Common myeloid progenitor, CD34-positive (primary cell): ENCODE measurements at regions not wholly inside any gene's neighbourhood (a gene's known extent, or its start where the extent isn't known, plus 50 kb on each side); places are given as distances from the start of the nearest gene placed in this dataset.
"Not testable (repeated sequence)": the region's sequence is repeated elsewhere in the genome, so short reads cannot be mapped to it uniquely, and the experiment has no call there.

Source experiments
- CTCF ChIA-PET: fragments of 350-600 bp; sonication (Branson Sonifier 250); formaldehyde crosslinking; loops from one replicate; lab custom pipeline; 2021; ENCODE audit warnings: antibody characterized with exemption; lab: Charles Lee
- POLR2A ChIA-PET: fragments of 350-600 bp; sonication (Branson Sonifier 250); formaldehyde crosslinking; loops from one replicate; lab custom pipeline; 2021; ENCODE audit warnings: antibody characterized with exemption; lab: Charles Lee
- DNase-seq, 3 donors: peaks; one replicate each; pipeline versions ENCODE4 v3.0.0 to v3.0.0-alpha.2; 2013
- H3K27ac ChIP-seq, 2 experiments: 1 replicate in 1 of 2; 2 replicates in 1 of 2; pipeline ENCODE4 v1.7.0; 2013; ENCODE audit warnings: inconsistent platforms in 2 of 2, low read length in 2 of 2, mild to moderate bottlenecking in 2 of 2, low read depth in 1 of 2, moderate library complexity in 1 of 2; ENCODE audit not compliant: severe bottlenecking in 2 of 2, insufficient read depth in 1 of 2, poor library complexity in 1 of 2
- H3K27me3 ChIP-seq, 5 experiments: replicated peaks in 2 of 5; 1 replicate in 3 of 5; 2 replicates in 2 of 5; pipeline versions ENCODE4 v1.6.1 to v1.7.0; 2013; ENCODE audit warnings: low read length in 4 of 5, mild to moderate bottlenecking in 2 of 5, moderate library complexity in 2 of 5, inconsistent platforms in 1 of 5; ENCODE audit not compliant: insufficient read depth in 5 of 5, control insufficient read depth in 4 of 5
- H3K36me3 ChIP-seq, 4 experiments: 1 replicate in 2 of 4; 2 replicates in 2 of 4; pipeline versions ENCODE4 v1.6.1 to v1.7.0; 2013; ENCODE audit warnings: low read length in 3 of 4, control low read depth in 1 of 4, mild to moderate bottlenecking in 1 of 4; ENCODE audit not compliant: control insufficient read depth in 4 of 4, insufficient read depth in 4 of 4
- H3K4me1 ChIP-seq, 4 experiments: 1 replicate in 3 of 4; 2 replicates in 1 of 4; pipeline versions ENCODE4 v1.6.1 to v1.7.1; 2013; ENCODE audit warnings: low read length in 3 of 4, mild to moderate bottlenecking in 3 of 4, control low read depth in 1 of 4, inconsistent platforms in 1 of 4, moderate library complexity in 1 of 4; ENCODE audit not compliant: control insufficient read depth in 4 of 4, insufficient read depth in 4 of 4; ENCODE audit errors: control extremely low read depth in 1 of 4
- H3K4me3 ChIP-seq, 7 experiments: 1 replicate in 4 of 7; 2 replicates in 3 of 7; pipeline versions ENCODE4 v1.5.1 to v1.7.0; 2013; ENCODE audit warnings: mild to moderate bottlenecking in 7 of 7, low read length in 6 of 7, moderate library complexity in 6 of 7, inconsistent platforms in 2 of 7, low read depth in 2 of 7, control low read depth in 1 of 7; ENCODE audit not compliant: insufficient read depth in 4 of 7, control insufficient read depth in 1 of 7; ENCODE audit errors: extremely low read depth in 1 of 7
- H3K9me3 ChIP-seq, 5 experiments: 1 replicate in 4 of 5; 2 replicates in 1 of 5; pipeline versions ENCODE4 v1.6.1 to v1.7.1; 2013; ENCODE audit warnings: low read length in 4 of 5, mild to moderate bottlenecking in 2 of 5, inconsistent platforms in 1 of 5, low read depth in 1 of 5, moderate library complexity in 1 of 5; ENCODE audit not compliant: control insufficient read depth in 4 of 5, insufficient read depth in 2 of 5; ENCODE audit errors: control extremely low read depth in 1 of 5
- WGBS: methylation state at CpG from one replicate; pipeline ENCODE4 v1.1.5; 2013; ENCODE audit not compliant: insufficient coverage; 5-methylcytosine and 5-hydroxymethylcytosine counted together

- CTCF ChIA-PET, H3K36me3 ChIP-seq, H3K9me3 ChIP-seq, H3K4me3 ChIP-seq, H3K27me3 ChIP-seq, H3K4me1 ChIP-seq, H3K27ac ChIP-seq, DNase-seq, POLR2A ChIA-PET: not testable (repeated sequence)
- 100% methylated on average over 5 of the region's 8 CpGs for WGBS
Measured at GRCh38 chr17:71782021-71782420, 338.8 kb upstream of the SOX9 start.

- no peaks in the 10 kb centered on the region for H3K36me3 ChIP-seq
- no peak overlapping the region for H3K27ac ChIP-seq
- H3K4me1 ChIP-seq: no peaks in the 10 kb centered on the region
- no peak for DNase-seq
- H3K9me3 ChIP-seq: no peaks in the 10 kb centered on the region
- 93% methylated on average over 3 of the region's 4 CpGs for WGBS
- H3K4me3 ChIP-seq: no peak overlapping the region
- ChIA-PET CTCF (no interaction called here), POLR2A (no interaction called here)
- H3K27me3 ChIP-seq: no peaks in the 10 kb centered on the region
Measured at GRCh38 chr17:71790791-71791190, 330.0 kb upstream of the SOX9 start.

GRCh38 chr17:71791311-71791710 is 329.5 kb upstream of the SOX9 start:
- Histone ChIP-seq H3K27me3 (no peaks in the 10 kb centered on the region), H3K9me3 (no peaks in the 10 kb centered on the region), H3K27ac (no peak overlapping the region), H3K4me3 (no peak overlapping the region), H3K36me3 (no peaks in the 10 kb centered on the region), H3K4me1 (no peaks in the 10 kb centered on the region)
- no peak for DNase-seq
- ChIA-PET CTCF (no interaction called here), POLR2A (no interaction called here)
- 88% methylated on average over 2 of the region's 4 CpGs for WGBS

DNA sequence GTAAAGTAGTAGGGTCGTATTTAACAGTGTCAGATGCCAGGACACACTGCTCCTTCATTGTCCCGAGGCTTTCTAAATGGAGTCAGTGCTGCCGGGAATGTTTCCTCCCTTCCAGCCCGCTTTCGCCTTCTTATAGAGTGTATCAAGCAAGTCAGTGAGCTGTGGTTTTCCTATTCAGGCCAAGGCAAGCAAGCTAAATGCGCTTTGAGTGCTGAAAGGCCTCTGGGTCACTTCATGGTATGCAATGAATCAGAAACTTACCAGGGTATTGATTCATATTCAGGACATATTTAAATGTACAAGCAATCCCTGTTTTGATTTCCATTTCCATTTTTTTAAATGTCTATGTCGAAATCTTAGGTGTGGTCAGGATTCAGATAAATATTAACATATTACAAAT is 327.9 kb upstream of the SOX9 start:
- POLR2A ChIA-PET: no interaction called here
- DNase-seq: no peak

GRCh38 chr17:71793518-71793917 is 327.3 kb upstream of the SOX9 start:
- Histone ChIP-seq H3K36me3 (no peaks in the 10 kb centered on the region), H3K9me3 (no peaks in the 10 kb centered on the region), H3K4me1 (no peaks in the 10 kb centered on the region), H3K27me3 (no peaks in the 10 kb centered on the region), H3K4me3 (no peak overlapping the region), H3K27ac (no peak overlapping the region)
- DNase-seq: no peak
- ChIA-PET POLR2A (no interaction called here), CTCF (no interaction called here)
- 100% methylated on average over 1 of the region's 2 CpGs for WGBS

More for the DNA sequence above, 327.9 kb upstream of the SOX9 start:
- no peaks in the 10 kb centered on the region for H3K9me3 ChIP-seq
- 73% methylated on average over 6 of the region's 7 CpGs for WGBS
- H3K27me3 ChIP-seq: no peaks in the 10 kb centered on the region
- no peaks in the 10 kb centered on the region for H3K36me3 ChIP-seq
- H3K4me3 ChIP-seq: no peak overlapping the region
- H3K4me1 ChIP-seq: no peaks in the 10 kb centered on the region
- CTCF ChIA-PET: no interaction called here
- no peak overlapping the region for H3K27ac ChIP-seq

GRCh38 chr17:71798701-71799100 is 322.1 kb upstream of the SOX9 start:
- ChIA-PET CTCF (no interaction called here), POLR2A (no interaction called here)
- Histone ChIP-seq H3K4me3 (no peak overlapping the region), H3K9me3 (no peaks in the 10 kb centered on the region), H3K27me3 (no peaks in the 10 kb centered on the region), H3K36me3 (no peaks in the 10 kb centered on the region), H3K4me1 (no peaks in the 10 kb centered on the region), H3K27ac (no peak overlapping the region)
- DNase-seq: no peak
- WGBS: 90% methylated on average over 2 of the region's 2 CpGs

DNA sequence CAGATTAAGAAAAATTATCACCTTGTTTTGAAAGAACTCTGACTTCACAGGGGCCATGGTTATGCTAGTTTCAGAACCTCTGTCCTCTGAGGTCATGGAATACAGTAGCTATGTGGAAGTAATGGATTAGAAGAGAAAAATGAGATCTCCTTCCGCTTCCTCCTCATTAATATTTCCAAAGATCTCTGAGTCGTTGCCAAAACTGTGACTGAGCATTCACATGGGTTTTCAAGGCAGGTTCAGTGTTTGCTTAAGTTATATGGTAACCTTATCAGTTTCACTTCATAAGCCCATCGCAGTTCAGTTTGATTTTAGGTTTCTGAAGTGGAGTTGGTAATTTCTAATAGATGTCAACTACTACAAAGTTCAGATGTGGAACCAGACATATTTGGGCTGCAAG is 321.2 kb upstream of the SOX9 start:
- CTCF ChIA-PET: no interaction called here
- H3K4me1 ChIP-seq: no peaks in the 10 kb centered on the region
- DNase-seq: no peak
- POLR2A ChIA-PET: no interaction called here
- WGBS: 83% methylated on average over 1 of the region's 3 CpGs
- no peak overlapping the region for H3K27ac ChIP-seq
- H3K27me3 ChIP-seq: no peaks in the 10 kb centered on the region
- H3K36me3 ChIP-seq: no peaks in the 10 kb centered on the region
- no peaks in the 10 kb centered on the region for H3K9me3 ChIP-seq
- H3K4me3 ChIP-seq: no peak overlapping the region
